ENCODE measurements at regions not wholly inside any gene's neighbourhood (a gene's known extent, or its start where the extent isn't known, plus 50 kb on each side); places are given as distances from the start of the nearest gene placed in this dataset.
"Not testable (repeated sequence)": the region's sequence is repeated elsewhere in the genome, so short reads cannot be mapped to it uniquely, and the experiment has no call there.

- no peaks in the 10 kb centered on the region; the same call in 1 of the 2 replicates for H3K9me3 ChIP-seq (ENCODE audit: insufficient read depth, low read length)
- H3K27me3 ChIP-seq (ENCODE audit: insufficient read depth, insufficient read length) = no peaks in the 10 kb centered on the region
- H3K36me3 ChIP-seq (ENCODE audit: insufficient read depth, insufficient read length, low read length) = no peaks in the 10 kb centered on the region
- no peak for DNase-seq (ENCODE audit: low read depth, low spot score)
- peaks cover 3% of the 10 kb centered on the region for H3K4me1 ChIP-seq (ENCODE audit: insufficient read depth, insufficient read length)
- TF ChIP-seq ZNF274 (IDR thresholded peaks at IDR 0.05; ENCODE audit: low read depth, low read length) (no peak), YY1 (IDR thresholded peaks at IDR 0.05; ENCODE audit: insufficient read depth, insufficient read length) (no peak), SUZ12 (IDR thresholded peaks at IDR 0.05; ENCODE audit: extremely low read depth, insufficient read depth, insufficient read length) (no peak)
- no peak overlapping the region for H3K9ac ChIP-seq (ENCODE audit: insufficient read length, low read depth)
- no peak overlapping the region for H3K4me3 ChIP-seq (ENCODE audit: insufficient read length, low read depth)
These were observed 259.8 kb downstream of the FAM43A start for GRCh38 chr3:194945508-194945907.

GRCh38 chr3:194946091-194946490, 260.4 kb downstream of the FAM43A start:
- Histone ChIP-seq H3K4me1 (ENCODE audit: insufficient read depth, insufficient read length) (peaks cover 3% of the 10 kb centered on the region), H3K9me3 (ENCODE audit: insufficient read depth, low read length) (no peaks in the 10 kb centered on the region; the same call in 1 of the 2 replicates), H3K27me3 (ENCODE audit: insufficient read depth, insufficient read length) (no peaks in the 10 kb centered on the region), H3K9ac (ENCODE audit: insufficient read length, low read depth) (no peak overlapping the region), H3K36me3 (ENCODE audit: insufficient read depth, insufficient read length, low read length) (no peaks in the 10 kb centered on the region), H3K4me3 (ENCODE audit: insufficient read length, low read depth) (no peak overlapping the region)
- DNase-seq (ENCODE audit: low read depth, low spot score) = no peak
- no peak for TF ChIP-seq ZNF274 (IDR thresholded peaks at IDR 0.05; ENCODE audit: low read depth, low read length)
- no peak for TF ChIP-seq YY1 (IDR thresholded peaks at IDR 0.05; ENCODE audit: insufficient read depth, insufficient read length)
- no peak for TF ChIP-seq SUZ12 (IDR thresholded peaks at IDR 0.05; ENCODE audit: extremely low read depth, insufficient read depth, insufficient read length)

DNA sequence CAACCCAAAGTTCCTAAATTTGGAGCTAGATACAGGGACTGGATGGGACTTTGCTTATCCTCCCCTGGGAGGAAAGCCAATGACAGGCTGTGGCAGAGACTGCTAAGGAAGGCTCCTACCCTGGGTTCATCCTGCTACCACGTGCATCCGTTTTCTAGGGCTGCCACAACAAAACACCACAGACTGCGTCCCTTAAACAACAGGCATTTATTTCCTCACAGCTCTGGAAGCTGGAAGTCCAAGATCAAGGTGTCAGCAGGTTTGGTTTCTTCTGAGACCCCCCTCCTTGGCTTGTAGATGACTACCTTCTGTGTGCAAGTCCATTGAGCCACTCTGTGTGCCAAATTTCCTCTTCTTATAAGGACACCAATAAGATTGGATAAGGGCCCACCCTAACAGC, 263.9 kb downstream of the FAM43A start:
- H3K9me3 ChIP-seq (ENCODE audit: insufficient read depth, low read length) = no peaks in the 10 kb centered on the region; the same call in 1 of the 2 replicates
- TF ChIP-seq ZNF274 (IDR thresholded peaks at IDR 0.05; ENCODE audit: low read depth, low read length) (no peak), SUZ12 (IDR thresholded peaks at IDR 0.05; ENCODE audit: extremely low read depth, insufficient read depth, insufficient read length) (no peak), YY1 (IDR thresholded peaks at IDR 0.05; ENCODE audit: insufficient read depth, insufficient read length) (no peak)

DNA sequence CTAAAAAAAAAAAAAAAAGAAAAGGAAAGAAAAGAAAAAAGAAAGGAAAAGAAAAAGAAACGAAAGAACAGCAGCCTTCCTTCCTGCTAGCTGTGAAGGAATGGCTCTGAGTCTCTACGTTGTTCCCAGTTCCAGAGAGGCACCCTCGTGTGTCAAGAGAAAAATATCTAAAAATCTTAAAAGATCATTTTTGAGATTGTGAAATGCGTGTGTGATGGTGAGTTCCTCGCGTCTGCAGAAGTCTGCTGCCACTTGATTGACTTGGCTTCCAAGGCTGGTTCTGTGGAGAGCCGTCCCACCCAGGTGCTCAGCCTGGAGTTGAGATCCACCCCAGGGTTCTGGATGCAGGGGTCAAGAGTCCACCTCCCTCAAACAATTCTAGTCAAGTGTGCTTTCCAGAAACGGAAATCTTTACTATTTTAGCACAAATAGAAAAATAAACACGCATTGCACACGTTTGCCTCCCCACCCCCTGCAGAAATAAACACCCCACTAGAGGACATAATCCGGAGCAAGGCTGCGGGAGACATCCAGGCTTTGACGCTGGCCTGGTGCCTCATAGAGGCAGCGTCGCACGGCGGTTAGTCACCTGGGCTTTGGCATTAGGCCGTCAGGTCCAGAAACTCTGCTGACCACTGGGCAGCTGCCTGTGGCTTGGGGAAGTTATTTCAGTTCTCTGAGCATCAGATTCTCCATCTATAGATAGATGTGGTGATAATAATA, 265.4 kb downstream of the FAM43A start:
- no peaks in the 10 kb centered on the region for H3K36me3 ChIP-seq (ENCODE audit: insufficient read depth, insufficient read length, low read length)
- H3K9me3 ChIP-seq (ENCODE audit: insufficient read depth, low read length) = no peaks in the 10 kb centered on the region; the same call in 1 of the 2 replicates
- H3K9ac ChIP-seq (ENCODE audit: insufficient read length, low read depth) = no peak overlapping the region
- DNase-seq (ENCODE audit: low read depth, low spot score) = no peak
- peaks cover 2% of the 10 kb centered on the region for H3K4me1 ChIP-seq (ENCODE audit: insufficient read depth, insufficient read length)
- H3K27me3 ChIP-seq (ENCODE audit: insufficient read depth, insufficient read length) = no peaks in the 10 kb centered on the region
- H3K4me3 ChIP-seq (ENCODE audit: insufficient read length, low read depth) = no peak overlapping the region
- no peak for TF ChIP-seq ZNF274 (IDR thresholded peaks at IDR 0.05; ENCODE audit: low read depth, low read length)
- TF ChIP-seq SUZ12 (IDR thresholded peaks at IDR 0.05; ENCODE audit: extremely low read depth, insufficient read depth, insufficient read length) = no peak
- no peak for TF ChIP-seq YY1 (IDR thresholded peaks at IDR 0.05; ENCODE audit: insufficient read depth, insufficient read length)

More for the DNA sequence above, 263.9 kb downstream of the FAM43A start:
- Histone ChIP-seq H3K27me3 (ENCODE audit: insufficient read depth, insufficient read length) (no peaks in the 10 kb centered on the region), H3K9ac (ENCODE audit: insufficient read length, low read depth) (no peak overlapping the region), H3K36me3 (ENCODE audit: insufficient read depth, insufficient read length, low read length) (no peaks in the 10 kb centered on the region), H3K4me3 (ENCODE audit: insufficient read length, low read depth) (no peak overlapping the region), H3K4me1 (ENCODE audit: insufficient read depth, insufficient read length) (peaks cover 5% of the 10 kb centered on the region)
- DNase-seq (ENCODE audit: low read depth, low spot score) = no peak

DNA sequence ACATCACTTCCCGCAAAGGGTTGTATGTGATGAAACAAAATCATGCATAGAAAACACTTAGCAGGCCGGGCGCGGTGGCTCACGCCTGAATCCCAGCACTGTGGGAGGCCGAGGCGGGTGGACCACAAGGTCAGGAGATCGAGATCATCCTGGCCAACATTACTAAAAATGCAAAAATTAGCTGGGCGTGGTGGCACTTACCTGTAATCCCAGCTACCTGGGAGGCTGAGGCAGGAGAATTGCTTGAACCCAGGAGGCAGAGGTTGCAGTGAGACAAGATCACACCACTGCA, 265.9 kb downstream of the FAM43A start:
- H3K9me3 ChIP-seq (ENCODE audit: insufficient read depth, low read length); H3K27me3 ChIP-seq (ENCODE audit: insufficient read depth, insufficient read length); H3K36me3 ChIP-seq (ENCODE audit: insufficient read depth, insufficient read length, low read length); DNase-seq (ENCODE audit: low read depth, low spot score); H3K4me3 ChIP-seq (ENCODE audit: insufficient read length, low read depth); H3K4me1 ChIP-seq (ENCODE audit: insufficient read depth, insufficient read length); H3K9ac ChIP-seq (ENCODE audit: insufficient read length, low read depth): not testable (repeated sequence)

- Histone ChIP-seq H3K4me3 (ENCODE audit: insufficient read length, low read depth) (no peak overlapping the region), H3K4me1 (ENCODE audit: insufficient read depth, insufficient read length) (peaks cover 2% of the 10 kb centered on the region), H3K27me3 (ENCODE audit: insufficient read depth, insufficient read length) (no peaks in the 10 kb centered on the region), H3K9me3 (ENCODE audit: insufficient read depth, low read length) (no peaks in the 10 kb centered on the region; the same call in 1 of the 2 replicates), H3K9ac (ENCODE audit: insufficient read length, low read depth) (no peak overlapping the region), H3K36me3 (ENCODE audit: insufficient read depth, insufficient read length, low read length) (no peaks in the 10 kb centered on the region)
- no peak for DNase-seq (ENCODE audit: low read depth, low spot score)
- no peak for TF ChIP-seq YY1 (IDR thresholded peaks at IDR 0.05; ENCODE audit: insufficient read depth, insufficient read length)
- no peak for TF ChIP-seq SUZ12 (IDR thresholded peaks at IDR 0.05; ENCODE audit: extremely low read depth, insufficient read depth, insufficient read length)
- TF ChIP-seq ZNF274 (IDR thresholded peaks at IDR 0.05; ENCODE audit: low read depth, low read length) = no peak
These were observed 266.4 kb downstream of the FAM43A start for GRCh38 chr3:194951931-194952582.

GRCh38 chr3:194952841-194953241, 267.2 kb downstream of the FAM43A start:
- TF ChIP-seq ZNF274 (IDR thresholded peaks at IDR 0.05; ENCODE audit: low read depth, low read length) = no peak
- TF ChIP-seq YY1 (IDR thresholded peaks at IDR 0.05; ENCODE audit: insufficient read depth, insufficient read length) = no peak
- no peak for TF ChIP-seq SUZ12 (IDR thresholded peaks at IDR 0.05; ENCODE audit: extremely low read depth, insufficient read depth, insufficient read length)
- H3K9me3 ChIP-seq (ENCODE audit: insufficient read depth, low read length) = no peaks in the 10 kb centered on the region; the same call in 1 of the 2 replicates
- H3K9ac ChIP-seq (ENCODE audit: insufficient read length, low read depth) = no peak overlapping the region
- peaks cover 2% of the 10 kb centered on the region for H3K4me1 ChIP-seq (ENCODE audit: insufficient read depth, insufficient read length)
- H3K4me3 ChIP-seq (ENCODE audit: insufficient read length, low read depth) = no peak overlapping the region
- no peaks in the 10 kb centered on the region for H3K36me3 ChIP-seq (ENCODE audit: insufficient read depth, insufficient read length, low read length)
- no peak for DNase-seq (ENCODE audit: low read depth, low spot score)
- no peaks in the 10 kb centered on the region for H3K27me3 ChIP-seq (ENCODE audit: insufficient read depth, insufficient read length)

Measured in NT2/D1 (cell line).